Fibroblast of skin of left quadriceps (primary cell): ENCODE measurements at regions not wholly inside any gene's neighbourhood (a gene's known extent, or its start where the extent isn't known, plus 50 kb on each side); places are given as distances from the start of the nearest gene placed in this dataset.
A peak's percentile ranks its signal among the peaks of the same experiment; 100 is the strongest.
"Not testable (repeated sequence)": the region's sequence is repeated elsewhere in the genome, so short reads cannot be mapped to it uniquely, and the experiment has no call there.

Source experiments
- DNase-seq, 2 experiments: peaks; one replicate each; pipeline ENCODE4 v3.0.0-alpha.2; 2013; ENCODE audit warnings: low read depth in 2 of 2

DNA sequence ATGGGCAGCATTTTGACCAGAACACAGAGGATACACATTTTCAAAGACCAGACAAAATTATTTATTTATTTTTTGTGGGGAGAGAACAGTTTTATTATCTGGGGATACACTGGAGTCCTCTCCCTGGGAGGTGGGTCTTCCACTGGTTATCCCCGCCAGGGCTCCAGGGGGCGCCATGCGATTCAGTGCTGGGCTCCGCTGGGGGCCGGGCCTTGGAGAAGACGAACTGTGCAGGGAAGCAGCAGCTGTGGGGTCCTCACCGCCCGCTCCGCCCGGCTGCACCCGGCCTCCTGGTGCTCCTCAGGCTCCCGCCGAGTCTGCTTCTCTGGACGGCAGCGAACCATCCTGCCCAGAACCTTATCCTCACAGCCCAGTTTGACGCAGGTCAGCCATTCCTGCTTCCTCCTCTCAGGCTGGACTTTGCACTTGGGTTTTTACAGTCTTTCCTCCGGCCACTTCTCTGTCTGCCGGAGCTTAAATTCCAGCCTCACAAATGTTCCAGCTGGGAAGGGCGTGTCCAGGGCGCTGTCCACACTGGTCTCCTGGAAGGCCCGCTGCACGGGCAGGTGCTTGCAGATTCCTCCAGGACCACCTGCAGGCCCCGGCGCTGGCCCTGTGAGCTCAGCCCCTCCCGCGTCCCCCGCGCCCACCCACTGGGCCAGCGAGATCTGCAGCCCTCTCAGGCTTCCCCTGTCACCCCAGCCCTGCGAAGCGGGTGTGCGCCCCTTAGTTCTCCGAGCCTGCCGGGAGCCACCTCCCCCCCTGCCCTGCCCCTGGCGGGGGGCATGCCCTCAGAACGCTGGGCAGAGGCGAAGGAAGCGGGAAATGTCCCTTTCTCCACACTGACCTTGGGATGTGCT, 1830.0 kb upstream of the DEFB115 start:
- no peak for DNase-seq

DNA sequence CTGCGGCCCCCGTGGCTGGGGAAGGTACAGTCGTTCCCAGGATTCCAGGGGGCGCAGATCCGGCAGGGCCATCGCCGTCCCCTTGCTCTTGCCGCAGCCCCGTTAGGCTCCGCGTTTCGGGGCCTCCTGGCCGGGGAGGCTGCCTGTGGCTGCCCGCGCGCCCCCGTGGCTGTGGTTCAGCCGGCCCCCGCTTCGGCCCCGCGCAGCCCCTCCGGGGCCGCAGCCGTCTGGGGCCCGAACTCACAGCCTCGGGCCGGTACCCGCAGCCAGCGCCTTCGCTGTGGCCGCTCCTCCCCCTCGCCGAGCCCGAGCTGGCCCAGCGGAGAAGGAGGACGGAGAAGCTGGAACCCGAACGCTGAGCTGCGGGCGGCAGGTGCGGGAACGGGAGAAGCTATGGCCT, 1826.9 kb upstream of the DEFB115 start:
- no peak for DNase-seq

DNA sequence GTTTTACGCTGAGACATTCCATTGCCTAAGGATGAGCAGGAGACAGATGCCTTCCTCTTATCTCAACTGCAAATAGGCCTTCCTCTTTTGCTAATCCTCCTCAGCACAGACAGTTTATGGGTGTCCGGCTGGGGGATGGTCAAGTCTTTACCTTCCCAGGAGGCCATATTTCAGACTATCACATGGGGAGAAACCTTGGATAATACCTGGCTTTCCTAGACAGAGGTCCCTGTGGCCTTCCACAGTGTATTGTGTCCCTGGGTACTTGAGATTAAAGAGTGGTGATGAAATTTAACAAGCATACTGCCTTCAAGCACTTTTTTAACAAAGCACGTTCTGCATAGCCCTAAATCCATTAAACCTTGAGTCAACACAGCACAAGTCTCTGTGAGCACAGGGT, 1816.7 kb upstream of the DEFB115 start:
- not testable (repeated sequence) for DNase-seq

DNA sequence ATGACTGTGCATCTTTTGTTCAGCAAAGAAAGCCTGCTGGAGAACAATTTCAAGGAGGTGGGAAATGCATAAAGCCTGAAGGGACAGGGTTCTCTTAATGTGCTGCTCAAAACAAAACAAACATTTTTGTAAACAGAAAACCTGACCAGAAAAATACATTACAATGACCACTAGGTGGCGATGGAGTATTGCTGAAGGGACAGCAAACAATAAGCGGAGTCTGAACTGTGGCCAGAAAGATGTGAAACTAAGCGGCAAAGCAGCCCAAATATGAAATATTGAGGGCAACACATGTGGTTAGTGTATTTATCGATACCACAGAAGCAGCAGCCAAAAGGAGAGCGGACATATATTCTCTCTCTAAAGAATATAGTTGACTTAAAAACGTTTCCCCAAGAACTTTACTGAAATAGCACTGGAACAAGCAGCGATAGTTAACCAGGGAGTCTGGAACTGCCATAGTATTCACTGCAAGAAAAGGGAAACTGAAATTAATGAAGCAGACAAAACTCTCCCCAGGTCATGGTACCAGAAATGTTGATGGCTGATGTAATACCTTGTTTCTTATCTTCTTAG, 1814.2 kb upstream of the DEFB115 start:
- DNase-seq, result not testable (repeated sequence)

DNA sequence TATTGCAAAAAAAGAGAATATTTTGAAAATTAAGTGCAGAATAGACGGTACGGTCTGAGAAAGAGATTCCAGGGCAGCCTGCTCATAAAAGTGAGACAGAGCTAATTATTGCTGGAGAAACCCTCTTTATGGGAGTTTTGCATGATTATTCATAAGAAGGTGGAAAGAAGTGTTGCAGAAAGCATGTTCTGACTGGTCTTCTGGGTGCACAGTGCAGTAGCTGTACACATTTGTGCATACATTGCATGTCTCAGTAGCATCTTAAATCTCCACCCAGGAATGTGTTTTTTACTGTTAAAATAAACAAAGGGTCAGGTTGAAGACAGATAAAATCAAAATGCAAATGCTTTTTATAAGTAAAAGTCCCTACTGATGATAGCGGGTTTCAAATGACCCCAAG, 1813.6 kb upstream of the DEFB115 start:
- DNase-seq, result no peak

DNA sequence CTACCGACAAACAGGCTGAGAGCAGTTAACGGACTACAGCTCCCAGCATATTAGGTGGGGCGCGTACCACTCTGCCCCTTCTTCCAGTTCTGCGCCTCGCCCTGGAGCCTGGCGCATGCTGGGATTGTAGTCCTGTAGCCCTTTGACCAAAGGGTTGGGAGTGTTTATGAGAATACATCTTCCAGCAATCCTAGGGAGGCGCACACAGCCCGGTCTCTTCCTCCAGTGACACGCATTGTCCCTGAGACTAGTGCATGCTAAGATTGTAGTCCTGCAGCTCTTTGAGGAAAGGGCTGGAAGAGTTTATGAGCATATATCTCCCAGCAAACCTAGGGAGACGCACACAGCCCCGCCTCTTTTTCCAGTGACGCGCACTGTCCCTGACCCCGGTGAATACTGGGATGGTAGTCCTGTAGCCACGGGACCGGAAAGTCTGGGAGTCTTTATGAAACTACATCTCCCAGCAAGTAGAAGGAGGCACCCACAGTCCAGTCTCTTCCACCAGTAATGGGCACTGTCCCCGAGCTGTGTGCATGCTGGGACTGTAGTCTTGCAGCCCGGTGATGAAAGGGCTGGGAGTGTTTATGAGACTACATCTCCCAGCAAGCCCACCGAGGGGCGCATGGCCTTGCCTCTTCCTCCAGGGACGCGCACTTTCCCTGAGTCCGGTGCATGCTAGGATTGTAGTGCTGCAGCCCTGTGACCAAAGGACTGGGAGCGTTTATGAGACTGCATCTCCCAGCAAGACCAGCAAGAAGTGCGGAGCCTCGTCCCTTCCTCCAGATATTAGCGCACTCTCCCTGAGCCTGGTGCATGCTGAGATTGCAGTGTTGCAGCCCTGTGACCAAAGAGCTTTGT, 1812.2 kb upstream of the DEFB115 start:
- peak; percentile 38 to 54 for DNase-seq

DNA sequence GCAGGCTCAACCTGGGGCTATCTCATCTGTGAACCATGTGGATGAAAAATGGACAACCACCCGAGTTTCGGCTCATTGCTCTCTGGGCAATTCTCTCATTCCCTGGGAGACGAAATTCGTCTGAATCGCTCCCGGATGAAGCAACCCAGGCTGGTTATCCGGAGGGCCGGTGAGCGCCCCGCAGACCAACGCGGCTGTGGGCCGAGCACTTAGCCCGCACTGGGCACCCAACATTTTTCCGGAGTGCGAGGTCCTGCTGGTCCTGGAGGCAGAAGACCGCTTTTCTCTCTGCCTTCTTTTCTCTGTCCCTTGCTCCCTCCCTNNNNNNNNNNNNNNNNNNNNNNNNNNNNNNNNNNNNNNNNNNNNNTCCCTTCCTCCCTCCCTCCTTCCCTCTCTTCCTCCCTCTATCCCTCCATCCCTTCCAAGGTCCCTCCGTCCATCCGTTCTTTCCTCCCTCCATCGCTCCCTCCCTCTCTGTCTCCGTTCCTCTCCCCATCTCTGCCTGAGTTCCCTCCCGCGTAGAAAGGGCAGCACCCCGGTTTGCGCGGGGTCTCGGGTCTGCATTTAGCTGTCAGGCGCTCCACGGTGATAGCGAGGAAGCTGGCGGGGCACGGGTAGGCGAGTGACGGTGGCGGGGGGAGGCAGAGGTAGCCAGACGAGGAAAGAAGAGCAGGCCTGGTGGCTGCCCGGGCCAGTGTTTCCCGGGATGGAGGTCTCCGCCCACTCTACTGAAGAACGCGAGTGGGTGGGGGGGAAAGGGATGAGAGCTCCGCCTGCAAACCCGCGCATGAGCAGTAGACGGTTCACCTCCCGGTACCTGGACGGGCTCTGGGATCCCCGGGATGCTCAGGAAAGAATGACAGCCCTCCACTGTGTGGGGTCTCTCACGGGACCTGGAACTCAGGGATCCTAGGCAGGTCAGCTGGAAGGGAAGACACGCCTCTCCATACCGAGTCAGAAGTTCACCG, 1809.7 kb upstream of the DEFB115 start:
- DNase-seq, result not testable (repeated sequence)

DNA sequence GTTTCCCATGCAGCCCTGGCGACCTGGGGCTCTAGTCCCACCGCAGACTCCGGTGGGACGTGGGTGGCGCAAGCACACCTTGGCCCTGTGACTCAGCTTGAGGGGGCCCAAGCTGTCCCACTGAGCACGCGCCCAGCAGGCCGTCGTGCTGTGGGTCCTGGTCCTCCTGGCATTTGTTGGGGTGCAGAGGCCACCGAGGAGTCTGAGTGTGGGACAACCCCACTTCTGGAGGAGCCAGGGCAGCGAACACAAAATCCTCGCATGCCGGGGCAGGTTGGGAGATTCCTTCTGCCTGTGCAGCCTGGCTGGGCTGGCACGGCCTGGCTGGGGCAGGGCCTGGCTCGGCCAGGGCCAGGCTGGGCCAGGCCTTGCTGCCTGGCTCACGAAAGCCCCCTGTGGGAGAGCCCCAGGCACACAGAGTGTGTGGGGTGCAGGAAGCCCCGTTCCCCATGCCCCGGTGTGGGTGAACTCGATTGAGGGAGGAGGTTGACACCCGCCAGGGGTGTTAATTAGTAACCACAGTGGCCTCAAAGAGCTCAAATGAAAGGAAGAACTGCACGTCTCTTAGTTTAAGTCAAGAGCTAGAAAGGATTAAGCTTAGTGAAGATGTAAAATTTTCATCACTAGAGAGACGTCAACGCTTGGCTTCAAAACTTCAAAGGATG, 1808.5 kb upstream of the DEFB115 start:
- no peak for DNase-seq

DNA sequence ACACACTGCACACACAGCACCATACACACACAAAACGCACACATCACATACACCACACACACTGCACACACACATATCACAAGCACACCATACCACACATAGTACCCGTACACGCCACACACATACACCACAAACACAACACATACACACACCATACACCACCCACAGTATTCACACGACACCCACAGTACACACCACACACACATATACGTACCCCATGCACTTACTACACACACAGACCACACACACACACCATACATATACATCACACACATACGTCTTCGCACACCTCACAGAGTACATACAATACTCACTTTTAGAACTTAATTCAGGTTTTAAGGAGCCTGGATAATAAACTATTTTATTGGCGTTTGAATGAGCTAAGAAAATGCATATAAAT, 1805.3 kb upstream of the DEFB115 start:
- DNase-seq, result no peak

DNA sequence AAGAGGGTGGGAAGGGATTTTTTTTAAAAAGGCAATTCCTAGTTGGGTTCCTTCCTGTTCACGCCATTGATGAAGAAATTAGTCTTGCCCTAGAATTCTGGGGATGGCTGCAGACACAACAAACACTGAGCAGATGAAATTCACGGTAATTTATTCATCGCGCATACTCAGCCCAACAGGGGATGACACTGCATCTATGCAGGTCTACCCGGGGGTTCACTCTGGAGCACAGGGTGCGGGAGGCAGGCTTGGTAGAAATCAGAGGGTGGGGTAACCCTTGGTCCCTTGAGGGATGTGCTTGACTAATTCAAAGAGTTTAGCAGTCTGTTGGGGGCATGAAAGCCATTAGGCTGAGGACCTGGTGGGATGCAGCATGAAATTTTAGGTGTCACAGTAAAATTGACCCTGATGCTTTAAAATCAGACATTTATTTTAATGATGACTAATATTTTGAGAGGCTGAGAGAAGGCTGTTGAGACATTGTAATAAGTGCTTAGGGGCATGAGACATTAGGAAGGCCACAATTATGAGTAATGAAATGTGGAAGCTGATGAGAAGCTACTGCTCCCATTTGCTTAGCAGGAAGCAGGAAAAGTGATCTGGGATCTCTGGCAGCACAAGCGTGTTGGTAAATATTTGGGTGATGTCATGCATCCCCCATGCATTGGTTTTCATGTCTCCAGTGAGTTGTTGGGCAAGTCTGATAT, 1800.3 kb upstream of the DEFB115 start:
- DNase-seq, result not testable (repeated sequence)

DNA sequence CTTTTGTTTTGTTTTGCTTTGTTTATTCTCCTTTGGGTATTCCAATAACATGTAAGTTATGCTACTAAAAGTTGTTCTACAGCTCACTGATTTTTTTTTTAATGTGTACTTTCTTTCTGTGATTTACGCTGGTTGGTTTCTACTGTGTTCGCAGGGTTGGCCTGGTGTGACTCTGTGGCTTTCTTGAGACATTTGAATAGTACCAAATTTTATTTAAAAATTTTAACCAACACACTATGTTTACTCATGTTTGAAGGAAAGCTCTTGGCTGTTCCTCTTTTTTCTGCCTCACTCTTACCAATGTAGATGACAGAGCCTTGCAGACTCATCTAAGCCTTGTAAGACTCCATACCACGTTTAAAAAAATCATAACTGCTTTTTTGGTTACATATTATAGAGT, 1784.9 kb upstream of the DEFB115 start:
- no peak for DNase-seq

DNA sequence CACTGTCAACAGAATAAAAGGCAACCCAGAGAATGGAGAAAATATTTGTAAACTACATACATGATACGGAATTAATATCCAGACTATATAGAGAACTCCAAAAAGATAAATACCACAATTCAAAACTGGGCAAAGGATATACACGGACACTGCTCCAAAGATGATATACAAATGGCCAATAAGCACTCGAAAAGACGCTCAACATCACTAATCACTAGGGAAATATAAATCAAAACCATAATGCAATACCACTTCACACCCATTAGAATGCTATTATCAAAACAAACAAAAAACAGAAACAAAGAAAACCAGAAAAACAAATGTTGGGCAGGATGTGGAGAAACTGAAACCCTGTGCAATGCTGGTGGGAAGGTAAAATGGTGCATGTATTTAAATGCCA, 1764.6 kb upstream of the DEFB115 start:
- DNase-seq, result not testable (repeated sequence)

DNA sequence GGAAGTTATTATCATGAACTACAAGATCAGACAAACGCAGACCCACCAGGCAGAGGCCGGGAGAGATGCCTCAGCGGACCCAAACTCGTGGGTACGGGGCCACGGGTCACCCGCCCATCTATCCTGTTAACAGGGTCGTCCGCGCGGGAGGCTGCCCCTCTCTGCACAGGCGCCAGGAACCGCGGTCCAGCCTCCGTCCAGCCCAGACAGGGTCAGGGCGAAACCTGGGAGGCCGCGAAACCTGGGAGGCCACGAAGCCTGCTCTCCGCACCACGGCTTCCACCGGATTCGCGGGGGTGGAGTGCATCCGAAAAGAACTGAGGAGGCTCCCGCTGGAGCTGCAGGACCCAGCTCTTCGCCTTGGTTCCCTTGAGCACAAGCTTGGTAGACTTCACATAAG, 1760.7 kb upstream of the DEFB115 start:
- not testable (repeated sequence) for DNase-seq

DNA sequence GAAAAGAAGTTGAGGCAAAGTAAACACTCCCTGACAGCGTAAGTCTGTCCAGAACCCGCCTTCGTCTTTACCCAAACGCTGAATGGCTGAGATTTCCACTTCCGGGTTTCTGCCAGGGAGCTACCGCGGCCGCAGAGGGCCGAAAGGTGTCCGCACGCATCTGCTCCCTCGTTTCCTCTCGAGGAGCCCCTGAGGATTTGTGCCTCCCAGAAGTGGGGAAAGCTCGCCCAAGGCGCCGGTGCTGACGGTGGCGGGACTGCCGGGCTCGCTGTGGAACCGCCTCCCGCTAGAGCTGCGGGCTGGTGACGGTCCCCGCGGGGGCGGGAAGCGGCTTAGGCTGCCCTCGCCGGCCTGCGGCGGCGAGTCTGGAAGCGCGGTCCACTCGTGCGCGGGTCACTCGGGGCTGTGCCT, 1760.2 kb upstream of the DEFB115 start:
- peak; percentile 0 to 1 for DNase-seq

DNA sequence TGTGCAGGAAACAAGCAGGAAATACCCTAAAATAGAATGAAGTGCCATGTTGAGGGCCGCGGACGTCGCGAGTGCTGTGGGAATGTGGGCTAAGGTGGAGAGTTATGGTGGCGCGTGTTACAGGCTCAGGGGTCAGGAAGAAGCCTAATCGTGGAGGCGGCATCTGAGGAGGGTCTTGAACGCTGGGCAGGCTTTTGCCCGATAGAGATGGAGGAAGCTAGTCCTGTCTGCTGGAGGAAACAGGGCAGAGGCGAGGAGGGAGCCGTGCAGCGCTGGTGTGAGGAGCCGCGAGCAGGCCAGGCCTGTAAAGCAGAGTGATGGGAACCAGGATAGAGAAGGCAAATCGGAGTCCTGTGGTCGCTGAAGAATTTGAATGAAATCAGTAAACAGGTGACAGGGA, 1759.8 kb upstream of the DEFB115 start:
- not testable (repeated sequence) for DNase-seq

DNA sequence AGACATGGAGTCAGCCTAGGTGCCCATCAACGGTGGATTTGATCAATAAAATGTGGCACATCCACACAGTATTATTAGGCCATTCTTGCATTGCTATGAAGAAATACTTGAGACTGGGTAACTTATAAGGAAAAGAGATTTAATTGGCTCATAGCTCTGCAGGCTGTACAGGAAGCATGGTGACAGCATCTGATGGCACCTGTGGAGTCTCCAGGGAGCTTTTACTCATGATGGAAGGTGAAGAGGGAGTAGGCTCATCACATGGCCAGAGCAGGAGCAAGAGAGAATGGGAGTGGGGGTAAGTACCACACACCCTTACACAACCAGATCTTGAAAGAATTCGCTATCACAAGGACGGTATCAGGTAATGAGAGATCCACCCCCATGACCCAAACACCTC, 1756.7 kb upstream of the DEFB115 start:
- DNase-seq, result not testable (repeated sequence)

DNA sequence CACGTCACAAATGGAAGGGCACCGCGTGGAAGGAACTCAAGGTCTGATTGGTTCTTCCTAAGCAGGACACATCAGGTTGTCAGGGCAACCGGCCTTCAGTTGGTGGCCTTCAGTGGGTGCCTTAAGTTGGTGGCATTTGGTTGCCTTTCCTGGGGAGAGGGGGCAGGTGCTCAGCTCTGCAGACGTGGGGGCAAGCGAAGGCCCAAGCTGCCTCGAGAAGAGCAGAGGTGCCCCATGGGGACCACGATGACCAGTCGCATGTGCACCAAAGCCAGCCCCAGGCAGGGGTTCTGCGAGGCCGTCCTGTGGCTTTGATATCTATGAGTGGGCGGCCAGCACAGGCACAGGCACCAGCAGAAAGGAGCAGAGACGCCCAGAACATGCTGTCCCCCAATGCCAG, 1742.8 kb upstream of the DEFB115 start:
- not testable (repeated sequence) for DNase-seq

DNA sequence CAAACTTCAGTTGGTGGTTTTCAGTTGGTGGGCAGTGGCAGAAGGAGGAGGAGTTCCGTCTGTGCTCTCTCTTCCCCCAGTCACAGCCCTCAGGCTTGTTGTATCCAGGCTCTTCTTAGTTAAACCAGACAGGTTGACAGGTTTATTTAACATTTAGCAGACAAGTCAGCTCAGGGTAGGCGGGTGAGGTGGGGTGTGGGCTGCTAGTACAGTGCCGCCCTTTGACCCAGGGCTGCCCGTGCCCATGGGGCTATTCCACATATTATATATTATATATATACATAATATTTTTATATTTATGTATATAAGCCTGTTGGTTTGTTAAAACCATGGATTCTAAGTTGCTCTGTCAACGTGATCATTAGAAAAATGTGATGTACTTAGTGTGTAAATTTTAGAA, 1740.6 kb upstream of the DEFB115 start:
- not testable (repeated sequence) for DNase-seq

DNA sequence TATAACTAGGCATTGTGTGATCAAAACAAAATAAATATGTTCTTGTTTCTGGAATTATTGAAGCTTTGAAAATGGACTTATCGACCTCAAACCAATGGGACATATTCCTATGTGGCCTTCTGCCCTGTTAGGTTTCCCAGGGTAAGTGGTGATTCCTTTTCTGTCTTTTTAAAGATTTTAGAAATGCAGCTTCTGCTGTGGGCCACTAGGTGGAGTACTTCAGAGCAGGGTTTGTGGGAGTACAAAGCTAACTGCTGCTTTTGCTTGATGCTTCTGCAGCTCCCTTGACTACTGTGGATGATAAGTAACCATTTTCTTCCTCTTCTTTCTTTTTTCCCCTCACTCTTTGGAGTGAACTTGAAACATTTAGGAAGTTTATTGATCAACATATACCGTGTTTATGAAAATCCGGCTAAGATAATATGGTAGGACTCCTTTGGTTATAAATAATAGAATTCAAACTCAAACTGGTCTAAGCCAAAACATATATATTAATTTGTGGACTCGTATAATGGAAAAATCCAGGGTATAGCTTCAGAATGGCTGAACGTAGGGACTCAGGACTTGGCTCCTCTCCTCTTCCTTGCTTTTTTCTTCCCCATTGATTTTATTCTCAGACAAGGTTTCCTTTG, 1737.7 kb upstream of the DEFB115 start:
- DNase-seq, result not testable (repeated sequence)
